Retinal pigment epithelial cell (primary cell): ENCODE measurements at regions not wholly inside any gene's neighbourhood (a gene's known extent, or its start where the extent isn't known, plus 50 kb on each side); places are given as distances from the start of the nearest gene placed in this dataset.

ENCODE experiments used
- DNase-seq: peaks from one replicate; pipeline ENCODE4 v3.0.0-alpha.2; 2010; ENCODE audit warnings: low read depth
- H3K4me3 ChIP-seq: 2 replicates; pipeline ENCODE4 v1.5.1; 2011; ENCODE audit warnings: mild to moderate bottlenecking, low read length, control low read depth, moderate library complexity
- TF ChIP-seq, protein P1 (sequence below): conservative IDR thresholded peaks from 2 replicates; pipeline ENCODE4 v1.5.1; 2011; ENCODE audit warnings: low read depth, low read length, control low read depth, inconsistent platforms

DNA sequence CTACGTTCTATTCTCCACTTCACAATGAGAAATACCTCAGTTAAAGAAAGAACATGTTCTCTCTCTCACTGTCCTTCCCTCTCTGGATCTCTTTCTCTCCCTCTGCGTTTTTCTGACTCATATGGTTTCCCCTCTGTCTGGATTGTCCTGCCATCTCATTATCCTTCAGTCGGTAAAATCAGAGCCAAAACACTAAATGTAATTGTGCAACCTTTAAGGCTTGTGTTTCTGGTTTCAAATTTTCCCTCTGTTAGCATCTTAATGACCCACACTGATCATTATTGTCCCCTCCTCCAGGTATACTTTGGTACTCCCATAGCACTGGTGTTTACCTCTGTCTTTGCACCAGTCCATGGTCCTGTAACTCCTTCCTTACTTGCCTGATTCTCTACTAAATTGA lies 509.4 kb upstream of the C9orf72 start:
- TF ChIP-seq, protein P1, sequence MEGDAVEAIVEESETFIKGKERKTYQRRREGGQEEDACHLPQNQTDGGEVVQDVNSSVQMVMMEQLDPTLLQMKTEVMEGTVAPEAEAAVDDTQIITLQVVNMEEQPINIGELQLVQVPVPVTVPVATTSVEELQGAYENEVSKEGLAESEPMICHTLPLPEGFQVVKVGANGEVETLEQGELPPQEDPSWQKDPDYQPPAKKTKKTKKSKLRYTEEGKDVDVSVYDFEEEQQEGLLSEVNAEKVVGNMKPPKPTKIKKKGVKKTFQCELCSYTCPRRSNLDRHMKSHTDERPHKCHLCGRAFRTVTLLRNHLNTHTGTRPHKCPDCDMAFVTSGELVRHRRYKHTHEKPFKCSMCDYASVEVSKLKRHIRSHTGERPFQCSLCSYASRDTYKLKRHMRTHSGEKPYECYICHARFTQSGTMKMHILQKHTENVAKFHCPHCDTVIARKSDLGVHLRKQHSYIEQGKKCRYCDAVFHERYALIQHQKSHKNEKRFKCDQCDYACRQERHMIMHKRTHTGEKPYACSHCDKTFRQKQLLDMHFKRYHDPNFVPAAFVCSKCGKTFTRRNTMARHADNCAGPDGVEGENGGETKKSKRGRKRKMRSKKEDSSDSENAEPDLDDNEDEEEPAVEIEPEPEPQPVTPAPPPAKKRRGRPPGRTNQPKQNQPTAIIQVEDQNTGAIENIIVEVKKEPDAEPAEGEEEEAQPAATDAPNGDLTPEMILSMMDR, result no peak
- no peak for DNase-seq

DNA sequence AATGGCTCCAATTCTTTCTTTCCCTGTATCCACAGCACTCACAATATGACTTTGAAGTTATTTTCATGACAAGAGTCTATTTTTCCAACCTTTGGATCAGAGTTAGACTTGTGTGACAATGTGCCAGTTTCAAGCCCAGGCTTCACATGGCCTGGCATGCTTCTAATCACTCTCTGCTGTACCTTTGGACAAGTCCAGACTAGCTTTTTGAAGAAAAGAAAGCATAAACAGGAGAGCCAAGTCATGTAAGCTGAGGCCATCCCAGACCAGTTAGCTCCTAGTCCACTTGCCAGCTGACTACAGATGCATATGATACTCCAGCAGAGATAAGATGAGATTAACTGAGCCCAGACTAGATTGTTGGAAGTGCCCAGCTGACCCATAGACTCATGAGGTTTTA lies 513.6 kb upstream of the C9orf72 start:
- H3K4me3 ChIP-seq, result no peak overlapping the region
- no peak for DNase-seq
- TF ChIP-seq, protein P1, result no peak

More for the DNA sequence above, 509.4 kb upstream of the C9orf72 start:
- H3K4me3 ChIP-seq, result no peak overlapping the region

DNA sequence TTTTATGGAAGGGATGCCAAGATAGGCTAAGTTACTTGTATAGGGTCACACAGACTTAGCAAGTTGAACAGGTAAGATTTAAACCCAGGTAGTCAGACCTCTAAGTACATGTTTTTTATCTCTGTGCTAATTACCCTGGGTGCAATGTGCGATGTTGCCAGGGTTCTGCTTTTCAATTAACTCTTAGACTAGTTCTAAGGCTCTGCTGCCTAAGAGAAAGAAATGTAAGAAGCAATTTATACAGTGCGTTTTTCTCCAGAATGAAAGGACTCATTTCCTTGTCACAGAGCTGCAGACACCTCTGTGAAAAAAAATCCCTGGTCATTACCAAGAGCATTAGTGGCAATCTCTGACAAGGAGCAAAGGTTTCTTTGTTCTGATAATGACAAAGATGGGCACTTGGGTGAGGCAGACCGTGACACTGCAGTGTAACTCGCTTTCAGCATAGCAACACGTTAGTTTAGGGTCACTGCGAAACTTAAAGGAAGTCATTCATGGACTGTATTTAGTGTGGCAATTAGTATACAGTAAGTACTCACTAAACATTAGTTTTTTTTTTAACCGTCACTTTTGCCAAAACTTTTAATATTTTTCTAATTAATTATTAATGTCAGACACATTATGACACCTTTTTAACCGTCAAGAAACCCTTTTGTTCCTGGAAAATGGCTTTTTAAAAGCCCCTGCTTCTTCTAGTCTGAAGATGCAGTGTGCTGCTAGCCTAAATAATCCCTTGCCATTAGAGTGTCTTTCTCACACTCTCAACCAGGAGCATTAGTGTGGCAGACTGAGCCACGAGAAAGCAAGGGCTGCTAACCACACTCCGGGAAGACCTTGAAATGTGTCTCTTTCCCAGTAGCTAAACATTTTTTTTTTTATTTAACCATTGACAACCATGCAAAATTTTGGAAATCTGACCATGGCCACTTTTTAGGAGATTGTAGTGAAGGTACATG lies 520.0 kb upstream of the C9orf72 start:
- TF ChIP-seq, protein P1, result no peak
- DNase-seq, result no peak
- no peak overlapping the region for H3K4me3 ChIP-seq

DNA sequence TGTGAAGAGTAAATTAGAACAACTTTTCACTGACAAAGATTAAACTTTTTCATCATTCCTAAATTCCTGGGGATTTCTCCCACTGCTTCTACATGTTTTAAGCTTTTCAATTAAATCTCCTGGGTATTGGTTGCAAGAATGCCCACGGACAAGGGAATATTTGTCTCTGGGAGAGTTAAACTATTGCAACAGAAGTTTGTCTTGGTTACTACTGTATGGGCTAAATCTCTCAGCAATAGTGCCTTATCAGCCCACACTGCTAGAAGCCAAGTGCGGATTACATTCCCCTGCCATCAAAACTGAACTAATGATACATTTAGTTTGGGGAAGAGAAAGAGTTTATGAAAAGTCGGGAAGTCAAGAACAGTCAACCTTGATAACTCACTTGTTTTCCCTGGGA lies 528.2 kb upstream of the C9orf72 start:
- TF ChIP-seq, protein P1, result no peak
- H3K4me3 ChIP-seq, result no peak overlapping the region

DNA sequence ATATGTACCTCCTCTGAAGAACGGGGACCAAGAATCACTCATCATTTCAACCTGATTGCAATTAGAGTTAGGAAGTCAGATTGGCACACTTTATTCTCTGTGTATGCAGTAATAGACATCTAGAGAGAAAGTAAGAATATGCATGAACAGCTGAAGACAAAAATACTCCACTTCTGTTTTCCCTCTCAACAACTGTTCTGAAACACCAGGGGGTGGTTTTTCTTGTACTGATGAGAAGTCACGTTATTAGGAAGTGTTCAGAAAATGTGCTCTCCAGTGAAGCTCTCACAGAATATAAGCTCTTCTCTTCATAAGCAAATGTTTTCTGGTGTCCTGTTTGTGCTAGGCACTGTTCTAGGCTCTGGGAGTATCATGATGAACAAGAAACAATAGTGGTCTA lies 531.7 kb upstream of the C9orf72 start:
- H3K4me3 ChIP-seq, result no peak overlapping the region
- TF ChIP-seq, protein P1, result no peak
- no peak for DNase-seq

More for the DNA sequence above, 528.2 kb upstream of the C9orf72 start:
- DNase-seq, result peak; percentile 26

DNA sequence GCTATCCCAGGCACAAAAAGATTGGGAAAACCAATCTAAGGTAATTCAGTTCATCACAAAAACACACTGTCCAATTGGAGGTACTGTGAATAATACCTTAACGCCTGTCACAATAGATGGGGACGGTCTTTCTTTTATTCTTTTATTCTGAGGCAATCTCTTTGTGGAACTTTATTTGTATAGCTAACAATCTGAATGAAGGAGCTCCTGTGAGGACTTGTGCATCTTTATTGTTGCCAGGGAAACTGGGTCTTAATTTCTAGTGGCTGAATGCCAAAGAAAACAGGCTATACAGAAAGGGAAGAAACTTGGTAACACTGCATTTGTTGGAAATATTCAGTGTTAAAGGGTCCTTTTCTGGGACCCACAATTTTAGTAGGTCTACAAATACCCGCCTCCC lies 546.9 kb upstream of the C9orf72 start:
- TF ChIP-seq, protein P1, result no peak

DNA sequence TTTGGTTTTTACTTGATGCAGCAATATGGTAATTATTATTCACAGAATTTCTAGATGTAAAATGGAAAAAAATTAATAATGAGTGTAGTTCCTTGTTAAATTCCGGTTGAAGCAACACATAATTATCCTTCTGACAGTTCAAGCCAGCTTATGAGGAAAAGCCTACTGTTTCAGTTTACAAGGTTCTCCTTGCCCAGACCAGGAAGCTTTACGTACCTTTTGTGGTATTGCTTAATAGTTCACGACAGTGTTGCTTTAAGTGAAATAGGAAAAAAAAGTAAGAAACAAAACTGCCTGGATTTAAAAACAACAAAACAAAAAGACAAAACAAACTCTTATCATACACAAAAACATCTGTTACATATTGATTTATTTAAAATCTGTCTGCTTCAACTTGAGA lies 547.3 kb upstream of the C9orf72 start:
- no peak for DNase-seq
- H3K4me3 ChIP-seq, result no peak overlapping the region
- TF ChIP-seq, protein P1, result no peak

More for the DNA sequence above, 546.9 kb upstream of the C9orf72 start:
- DNase-seq, result peak; percentile 31
- H3K4me3 ChIP-seq, result no peak overlapping the region
